Endothelial cell (in vitro differentiated cells): ENCODE measurements at regions not wholly inside any gene's neighbourhood (a gene's known extent, or its start where the extent isn't known, plus 50 kb on each side); places are given as distances from the start of the nearest gene placed in this dataset.

Experiments
- DNase-seq: peaks from one replicate; pipeline ENCODE4 v3.0.0; 2021; ENCODE audit warnings: low spot score
- H3K27ac Mint-ChIP-seq: one replicate; pipeline ENCODE4 v1.8.0; 2021; ENCODE audit warnings: mixed read lengths, inconsistent platforms; ENCODE audit not compliant: unreplicated experiment
- H3K27me3 Mint-ChIP-seq: one replicate; pipeline ENCODE4 v1.8.0; 2021; ENCODE audit warnings: mild to moderate bottlenecking, moderate library complexity, mixed read lengths, inconsistent platforms; ENCODE audit not compliant: unreplicated experiment
- H3K36me3 Mint-ChIP-seq: one replicate; pipeline ENCODE4 v1.8.0; 2021; ENCODE audit warnings: mild to moderate bottlenecking, low read depth, mixed read lengths, inconsistent platforms; ENCODE audit not compliant: unreplicated experiment
- H3K4me1 Mint-ChIP-seq: one replicate; pipeline ENCODE4 v1.8.0; 2021; ENCODE audit warnings: mild to moderate bottlenecking, mixed read lengths, inconsistent platforms; ENCODE audit not compliant: unreplicated experiment
- H3K4me3 Mint-ChIP-seq: one replicate; pipeline ENCODE4 v1.8.0; 2021; ENCODE audit warnings: mild to moderate bottlenecking, mixed read lengths, inconsistent platforms; ENCODE audit not compliant: unreplicated experiment
- H3K9me3 Mint-ChIP-seq: one replicate; pipeline ENCODE4 v1.8.0; 2021; ENCODE audit warnings: mixed read lengths, inconsistent platforms; ENCODE audit not compliant: unreplicated experiment
- TF ChIP-seq, protein P1 (sequence below): fragments of 200-600 bp; sonication (generic); IDR thresholded peaks from one replicate; pipeline ENCODE4 v1.5.0; 2021; ENCODE audit warnings: antibody characterized with exemption; ENCODE audit not compliant: unreplicated experiment

- peaks cover 1% of the 10 kb centered on the region for H3K27me3 Mint-ChIP-seq
- TF ChIP-seq, protein P1, sequence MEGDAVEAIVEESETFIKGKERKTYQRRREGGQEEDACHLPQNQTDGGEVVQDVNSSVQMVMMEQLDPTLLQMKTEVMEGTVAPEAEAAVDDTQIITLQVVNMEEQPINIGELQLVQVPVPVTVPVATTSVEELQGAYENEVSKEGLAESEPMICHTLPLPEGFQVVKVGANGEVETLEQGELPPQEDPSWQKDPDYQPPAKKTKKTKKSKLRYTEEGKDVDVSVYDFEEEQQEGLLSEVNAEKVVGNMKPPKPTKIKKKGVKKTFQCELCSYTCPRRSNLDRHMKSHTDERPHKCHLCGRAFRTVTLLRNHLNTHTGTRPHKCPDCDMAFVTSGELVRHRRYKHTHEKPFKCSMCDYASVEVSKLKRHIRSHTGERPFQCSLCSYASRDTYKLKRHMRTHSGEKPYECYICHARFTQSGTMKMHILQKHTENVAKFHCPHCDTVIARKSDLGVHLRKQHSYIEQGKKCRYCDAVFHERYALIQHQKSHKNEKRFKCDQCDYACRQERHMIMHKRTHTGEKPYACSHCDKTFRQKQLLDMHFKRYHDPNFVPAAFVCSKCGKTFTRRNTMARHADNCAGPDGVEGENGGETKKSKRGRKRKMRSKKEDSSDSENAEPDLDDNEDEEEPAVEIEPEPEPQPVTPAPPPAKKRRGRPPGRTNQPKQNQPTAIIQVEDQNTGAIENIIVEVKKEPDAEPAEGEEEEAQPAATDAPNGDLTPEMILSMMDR, result no peak
- no peak overlapping the region for H3K27ac Mint-ChIP-seq
- no peaks in the 10 kb centered on the region for H3K4me1 Mint-ChIP-seq
- no peak overlapping the region for H3K4me3 Mint-ChIP-seq
- H3K36me3 Mint-ChIP-seq, result peaks cover 5% of the 10 kb centered on the region
- H3K9me3 Mint-ChIP-seq, result no peaks in the 10 kb centered on the region
- no peak for DNase-seq
Observed at GRCh38 chr17:63173903-63174302, 207.9 kb downstream of the TANC2 start.

- H3K27ac Mint-ChIP-seq, result no peak overlapping the region
- DNase-seq, result no peak
- TF ChIP-seq, protein P1, result no peak
- H3K36me3 Mint-ChIP-seq, result peaks cover 5% of the 10 kb centered on the region
- no peaks in the 10 kb centered on the region for H3K27me3 Mint-ChIP-seq
- H3K9me3 Mint-ChIP-seq, result no peaks in the 10 kb centered on the region
- H3K4me3 Mint-ChIP-seq, result no peak overlapping the region
- no peaks in the 10 kb centered on the region for H3K4me1 Mint-ChIP-seq
Observed at GRCh38 chr17:63178530-63178929, 212.5 kb downstream of the TANC2 start.

GRCh38 chr17:63181856-63182255 lies 215.8 kb downstream of the TANC2 start:
- H3K9me3 Mint-ChIP-seq, result no peaks in the 10 kb centered on the region
- no peak overlapping the region for H3K4me3 Mint-ChIP-seq
- no peak overlapping the region for H3K27ac Mint-ChIP-seq
- DNase-seq, result no peak
- H3K27me3 Mint-ChIP-seq, result no peaks in the 10 kb centered on the region
- H3K4me1 Mint-ChIP-seq, result no peaks in the 10 kb centered on the region
- TF ChIP-seq, protein P1, result no peak
- H3K36me3 Mint-ChIP-seq, result no peaks in the 10 kb centered on the region

GRCh38 chr17:63185420-63185819 lies 219.4 kb downstream of the TANC2 start:
- Mint-ChIP-seq H3K27ac (no peak overlapping the region), H3K4me1 (no peaks in the 10 kb centered on the region), H3K27me3 (no peaks in the 10 kb centered on the region), H3K36me3 (no peaks in the 10 kb centered on the region), H3K4me3 (no peak overlapping the region), H3K9me3 (no peaks in the 10 kb centered on the region)
- no peak for DNase-seq
- TF ChIP-seq, protein P1, result no peak

DNA sequence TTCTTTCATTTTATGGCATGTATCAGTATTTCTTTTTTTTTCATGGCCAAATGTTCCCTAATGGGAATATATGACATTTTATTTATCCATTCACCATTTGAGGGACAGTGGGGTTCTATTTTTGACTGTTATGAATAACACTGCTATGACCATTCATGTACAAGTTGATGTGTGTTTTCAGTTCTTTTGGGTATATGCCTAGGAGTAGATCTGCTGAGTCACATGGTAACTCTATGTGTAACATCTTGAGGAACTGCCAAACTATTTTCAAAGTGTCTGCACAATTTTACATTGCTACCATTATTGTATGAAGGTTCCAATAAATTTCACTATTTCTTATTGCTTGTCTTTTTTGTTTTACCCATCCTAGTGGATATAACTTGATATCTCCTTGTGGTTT lies 223.0 kb downstream of the TANC2 start:
- no peaks in the 10 kb centered on the region for H3K36me3 Mint-ChIP-seq
- TF ChIP-seq, protein P1, result no peak
- no peak for DNase-seq

More for the DNA sequence above, 223.0 kb downstream of the TANC2 start:
- no peak overlapping the region for H3K4me3 Mint-ChIP-seq
- no peaks in the 10 kb centered on the region for H3K4me1 Mint-ChIP-seq
- no peaks in the 10 kb centered on the region for H3K9me3 Mint-ChIP-seq
- no peaks in the 10 kb centered on the region for H3K27me3 Mint-ChIP-seq
- H3K27ac Mint-ChIP-seq, result no peak overlapping the region
